ENCODE measurements at regions not wholly inside any gene's neighbourhood (a gene's known extent, or its start where the extent isn't known, plus 50 kb on each side); places are given as distances from the start of the nearest gene placed in this dataset.

DNA sequence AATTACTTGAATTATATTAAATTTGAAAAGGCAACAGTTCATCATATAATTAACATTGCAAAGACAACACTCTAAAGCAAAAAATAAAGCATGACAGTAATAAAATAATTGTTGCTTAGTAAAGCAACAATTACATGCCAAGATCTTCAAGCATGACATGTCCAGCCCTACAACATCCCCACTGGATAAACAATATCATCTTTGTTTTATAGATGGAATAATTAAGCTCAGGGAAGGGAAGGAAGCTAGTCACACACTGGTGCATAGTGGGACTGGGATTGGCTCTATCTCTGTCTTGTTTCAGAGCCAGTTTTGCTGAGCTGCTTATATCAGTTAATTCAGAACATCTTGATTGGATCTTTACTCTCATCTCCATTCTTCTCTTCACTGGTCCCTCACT lies 49.9 kb upstream of the PARD3B start:
- no peak for DNase-seq

Measured in bone marrow (tissue), 2 donors.